HCT116 (cell line): ENCODE measurements at regions not wholly inside any gene's neighbourhood (a gene's known extent, or its start where the extent isn't known, plus 50 kb on each side); places are given as distances from the start of the nearest gene placed in this dataset.

Experiments used
- ATAC-seq: fragments of 200-7000 bp; cut with Tn5 transposase; 2 replicates; pipeline ENCODE4 v1.9.1; 2020; ENCODE audit warnings: mild to moderate bottlenecking, moderate library complexity
- BruUV-seq: library from RNA; stranded (reverse); fragments of 400-500 nt; replicated peaks from 2 replicates; lab custom pipeline; 2021; lab: Mats Ljungman, UMichigan
- CTCF ChIA-PET: fragments of 300-600 bp; sonication (Branson Sonifier 250); formaldehyde crosslinking; loops from one replicate; lab custom pipeline; 2021; ENCODE audit warnings: antibody characterized with exemption; lab: Charles Lee
- POLR2A ChIA-PET: fragments of 300-600, 350-600 bp; sonication (Branson Sonifier 250); formaldehyde crosslinking; loops from one replicate; lab custom pipeline; 2021; ENCODE audit warnings: antibody characterized with exemption; lab: Charles Lee
- RAD21 ChIA-PET, 2 experiments: fragments of 300-600 bp; sonication (Branson Sonifier 250); formaldehyde crosslinking; loops; one replicate each; lab custom pipeline; 2023; ENCODE audit warnings: low total read pairs in 2 of 2; ENCODE audit not compliant: uncharacterized antibody in 2 of 2, unreplicated experiment in 2 of 2, low non-redundant PET in 1 of 2; lab: Charles Lee
- DNase-seq: peaks from one replicate; pipeline ENCODE4 v3.0.0-alpha.2; 2010; ENCODE audit warnings: low read depth, low spot score
- H2AFZ ChIP-seq: fragments of 200-600 bp; shearing (Covaris generic), sonication (generic); 2 replicates; pipeline ENCODE4 v1.6.1; 2017; ENCODE audit warnings: low read depth, mixed run types, mixed read lengths, antibody characterized with exemption, low read length; ENCODE audit not compliant: poor library complexity, severe bottlenecking
- H3K27ac ChIP-seq: 2 replicates; pipeline ENCODE4 v1.5.1; 2012; ENCODE audit warnings: low read depth, low read length
- H3K27me3 ChIP-seq: fragments of 200-600 bp; sonication (generic); 2 replicates; pipeline ENCODE4 v1.6.1; 2016; ENCODE audit warnings: mixed run types, low read length, mixed read lengths; ENCODE audit not compliant: insufficient read depth
- H3K36me3 ChIP-seq, 2 experiments: fragments of 200-500 bp in 1 of 2; fragments of 200-600 bp in 1 of 2; sonication (Bioruptor generic) in 1 of 2; sonication (generic) in 1 of 2; 2 replicates each; pipeline versions ENCODE4 v1.5.1 to v1.6.1; 2014 to 2016; ENCODE audit warnings: low read length in 2 of 2, inconsistent platforms in 1 of 2, mixed read lengths in 1 of 2, mixed run types in 1 of 2; ENCODE audit not compliant: insufficient read depth in 2 of 2, control insufficient read depth in 1 of 2
- H3K4me1 ChIP-seq, 2 experiments: fragments of 200-600 bp in 1 of 2; sonication (generic) in 1 of 2; 2 replicates each; pipeline versions ENCODE4 v1.5.1 to v1.6.1; 2012 to 2017; ENCODE audit warnings: low read length in 2 of 2, inconsistent platforms in 1 of 2, mild to moderate bottlenecking in 1 of 2, mixed read lengths in 1 of 2, mixed run types in 1 of 2, moderate library complexity in 1 of 2; ENCODE audit not compliant: insufficient read depth in 2 of 2, control insufficient read depth in 1 of 2
- H3K4me2 ChIP-seq: fragments of 200-600 bp; sonication (generic); 2 replicates; pipeline ENCODE4 v1.6.1; 2017; ENCODE audit warnings: mixed run types, low read length, mixed read lengths
- H3K4me3 ChIP-seq, 2 experiments: fragments of 200-600 bp in 1 of 2; sonication (generic) in 1 of 2; replicated peaks in 1 of 2; 2 replicates each; pipeline ENCODE4 v1.5.1; 2011 to 2016; ENCODE audit warnings: low read length in 2 of 2, control low read depth in 1 of 2, low read depth in 1 of 2, mild to moderate bottlenecking in 1 of 2, mixed read lengths in 1 of 2, mixed run types in 1 of 2
- H3K79me2 ChIP-seq: fragments of 200-600 bp; sonication (generic); 2 replicates; pipeline ENCODE4 v1.6.1; 2017; ENCODE audit warnings: mild to moderate bottlenecking, mixed run types, low read length, moderate library complexity, mixed read lengths; ENCODE audit not compliant: insufficient read depth
- H3K9ac ChIP-seq: fragments of 200-600 bp; sonication (generic); 2 replicates; pipeline ENCODE4 v1.6.1; 2016; ENCODE audit warnings: low read length, mixed read lengths
- H3K9me2 ChIP-seq: fragments of 200-600 bp; sonication (generic), shearing (Covaris generic); 2 replicates; pipeline ENCODE4 v1.6.1; 2017; ENCODE audit warnings: mixed run types, mild to moderate bottlenecking, moderate library complexity; ENCODE audit not compliant: insufficient read depth
- H3K9me3 ChIP-seq, 2 experiments: fragments of 200-500 bp in 1 of 2; fragments of 200-600 bp in 1 of 2; sonication (Bioruptor generic) in 1 of 2; sonication (generic) in 1 of 2; 2 replicates each; pipeline ENCODE4 v1.6.1; 2014 to 2017; ENCODE audit warnings: low read length in 2 of 2, mixed read lengths in 2 of 2, inconsistent platforms in 1 of 2, low read depth in 1 of 2, mild to moderate bottlenecking in 1 of 2, mixed run types in 1 of 2, moderate library complexity in 1 of 2; ENCODE audit not compliant: control insufficient read depth in 1 of 2, insufficient read depth in 1 of 2
- H4K20me1 ChIP-seq: fragments of 200-600 bp; sonication (generic), shearing (Covaris generic); 2 replicates; pipeline ENCODE4 v1.6.1; 2017; ENCODE audit warnings: mixed run types, mild to moderate bottlenecking, moderate library complexity; ENCODE audit not compliant: insufficient read depth
- CTCF ChIP-seq, 3 experiments: fragments of 200-600 bp in 1 of 3; sonication (generic) in 1 of 3; IDR thresholded peaks in 2 of 3; conservative IDR thresholded peaks in 1 of 3; 2 replicates each; pipeline ENCODE4 v1.5.1; 2012 to 2017; ENCODE audit warnings: low read depth in 2 of 3, low read length in 2 of 3, antibody characterized with exemption in 1 of 3, borderline replicate concordance in 1 of 3, control low read depth in 1 of 3, mild to moderate bottlenecking in 1 of 3, mixed read lengths in 1 of 3, mixed run types in 1 of 3, moderate library complexity in 1 of 3; ENCODE audit not compliant: insufficient read depth in 1 of 3
- EGR1 ChIP-seq: IDR thresholded peaks from 2 replicates; pipeline ENCODE4 v1.6.1; 2012; ENCODE audit warnings: low read depth
- ELF1 ChIP-seq: IDR thresholded peaks from 2 replicates; pipeline ENCODE4 v1.6.1; 2012; ENCODE audit warnings: low read depth, borderline replicate concordance
- EZH2phosphoT487 ChIP-seq: fragments of 200-600 bp; IDR thresholded peaks from 2 replicates; pipeline ENCODE4 v1.6.1; 2018; ENCODE audit warnings: antibody characterized with exemption, borderline replicate concordance
- JUND ChIP-seq: IDR thresholded peaks from 2 replicates; pipeline ENCODE4 v1.6.1; 2012
- POLR2A ChIP-seq: IDR thresholded peaks from 2 replicates; pipeline ENCODE4 v1.7.0; 2011; ENCODE audit warnings: borderline replicate concordance; ENCODE audit not compliant: insufficient read depth, insufficient read length; ENCODE audit errors: extremely low read depth
- POLR2AphosphoS5 ChIP-seq: IDR thresholded peaks from 2 replicates; pipeline ENCODE4 v1.6.1; 2011; ENCODE audit warnings: mild to moderate bottlenecking, low read depth, low read length, moderate library complexity
- SP1 ChIP-seq: IDR thresholded peaks from 2 replicates; pipeline ENCODE4 v1.6.1; 2012; ENCODE audit warnings: low read depth
- TCF7L2 ChIP-seq: IDR thresholded peaks from 2 replicates; pipeline ENCODE4 v1.7.0; 2011; ENCODE audit warnings: borderline replicate concordance, inconsistent platforms; ENCODE audit not compliant: insufficient read depth, insufficient read length; ENCODE audit errors: extremely low read depth
- YY1 ChIP-seq: IDR thresholded peaks from 2 replicates; pipeline ENCODE4 v1.6.1; 2011; ENCODE audit warnings: low read length, low read depth, moderate library complexity, mild to moderate bottlenecking; ENCODE audit not compliant: insufficient replicate concordance; ENCODE audit errors: extremely low read depth
- ZNF274 ChIP-seq: fragments of 200-500 bp; sonication (Bioruptor generic); IDR thresholded peaks from 2 replicates; pipeline ENCODE4 v1.6.1; 2014; ENCODE audit warnings: mild to moderate bottlenecking, low read depth, low read length, inconsistent platforms
- intact Hi-C: fragments of 100-400 bp; cut with micrococcal nuclease; formaldehyde crosslinking; loops from 2 replicates; pipeline ENCODE4 v1.10.0; 2022
- TF ChIP-seq, protein P1 (sequence below): IDR thresholded peaks from 2 replicates; pipeline ENCODE4 v1.6.1; 2012; ENCODE audit warnings: low read depth

DNA sequence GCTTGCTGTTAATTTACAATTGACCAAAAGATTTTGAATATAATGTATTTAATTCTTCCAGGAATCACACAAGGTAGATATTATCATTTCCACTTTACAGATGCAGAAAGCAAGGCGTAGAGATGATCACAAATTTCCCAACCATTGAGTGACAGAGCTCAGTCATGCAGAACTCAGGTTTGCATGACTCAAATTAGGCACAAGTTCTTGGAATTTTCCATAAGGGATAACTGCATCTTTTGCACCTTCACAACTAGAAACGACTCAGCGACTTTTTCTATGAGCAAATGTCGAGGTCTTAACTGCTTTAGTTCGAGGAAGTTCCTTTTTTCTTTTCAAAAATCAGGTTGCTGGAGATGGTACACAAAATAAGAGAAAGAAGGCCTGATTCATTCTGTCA lies 265.5 kb upstream of the PAPPA start:
- H3K36me3 ChIP-seq = no peaks in the 10 kb centered on the region
- no peak for DNase-seq
- no peak overlapping the region for H3K4me3 ChIP-seq
- RAD21 ChIA-PET = no interaction called here
- TF ChIP-seq ELF1 = no peak
- TF ChIP-seq CTCF (IDR thresholded peaks at IDR 0.05 in 2 of 3, conservative IDR thresholded peaks at IDR 0.05 in 1 of 3; ENCODE audit: borderline replicate concordance in 1 of 3, insufficient read depth in 1 of 3, low read depth in 2 of 3, low read length in 2 of 3) = no peak
- no peak for TF ChIP-seq EGR1
- TF ChIP-seq POLR2AphosphoS5 = no peak
- TF ChIP-seq SP1 = no peak
- no peak for TF ChIP-seq ZNF274
- no peak for TF ChIP-seq YY1
- TF ChIP-seq EZH2phosphoT487 = no peak
- no peak for TF ChIP-seq POLR2A
- TF ChIP-seq, all 23 proteins: peak for 0
- Histone ChIP-seq H3K9me2 (no peaks in the 10 kb centered on the region), H3K79me2 (no peaks in the 10 kb centered on the region), H3K9me3 (no peaks in the 10 kb centered on the region), H3K27me3 (peaks cover 37% of the 10 kb centered on the region), H3K4me2 (no peak overlapping the region), H3K27ac (no peak overlapping the region), H3K9ac (no peak overlapping the region), H3K4me1 (no peaks in the 10 kb centered on the region), H2AFZ (no peak overlapping the region), H4K20me1 (no peaks in the 10 kb centered on the region)
- intact Hi-C loops = no loop called here
- no peak for ATAC-seq
- BruUV-seq = no TSS peak
- ChIA-PET POLR2A (no interaction called here), CTCF (no interaction called here)

GRCh38 chr9:115891929-115892328 lies 261.7 kb upstream of the PAPPA start:
- Histone ChIP-seq H3K36me3 (no peaks in the 10 kb centered on the region), H3K4me2 (no peak overlapping the region), H3K4me3 (no peak overlapping the region), H3K9ac (no peak overlapping the region), H2AFZ (no peak overlapping the region), H3K9me2 (no peaks in the 10 kb centered on the region), H3K27me3 (peaks cover 24% of the 10 kb centered on the region), H4K20me1 (no peaks in the 10 kb centered on the region), H3K27ac (no peak overlapping the region), H3K79me2 (no peaks in the 10 kb centered on the region), H3K4me1 (no peaks in the 10 kb centered on the region), H3K9me3 (no peaks in the 10 kb centered on the region)
- ChIA-PET CTCF (no interaction called here), RAD21 (no interaction called here), POLR2A (no interaction called here)
- intact Hi-C loops = no loop called here
- DNase-seq (no peak), ATAC-seq (no peak)
- no TSS peak for BruUV-seq
- TF ChIP-seq ELF1 (no peak), SP1 (no peak), JUND (no peak), ZNF274 (no peak), TCF7L2 (no peak)
- TF ChIP-seq, protein P1, sequence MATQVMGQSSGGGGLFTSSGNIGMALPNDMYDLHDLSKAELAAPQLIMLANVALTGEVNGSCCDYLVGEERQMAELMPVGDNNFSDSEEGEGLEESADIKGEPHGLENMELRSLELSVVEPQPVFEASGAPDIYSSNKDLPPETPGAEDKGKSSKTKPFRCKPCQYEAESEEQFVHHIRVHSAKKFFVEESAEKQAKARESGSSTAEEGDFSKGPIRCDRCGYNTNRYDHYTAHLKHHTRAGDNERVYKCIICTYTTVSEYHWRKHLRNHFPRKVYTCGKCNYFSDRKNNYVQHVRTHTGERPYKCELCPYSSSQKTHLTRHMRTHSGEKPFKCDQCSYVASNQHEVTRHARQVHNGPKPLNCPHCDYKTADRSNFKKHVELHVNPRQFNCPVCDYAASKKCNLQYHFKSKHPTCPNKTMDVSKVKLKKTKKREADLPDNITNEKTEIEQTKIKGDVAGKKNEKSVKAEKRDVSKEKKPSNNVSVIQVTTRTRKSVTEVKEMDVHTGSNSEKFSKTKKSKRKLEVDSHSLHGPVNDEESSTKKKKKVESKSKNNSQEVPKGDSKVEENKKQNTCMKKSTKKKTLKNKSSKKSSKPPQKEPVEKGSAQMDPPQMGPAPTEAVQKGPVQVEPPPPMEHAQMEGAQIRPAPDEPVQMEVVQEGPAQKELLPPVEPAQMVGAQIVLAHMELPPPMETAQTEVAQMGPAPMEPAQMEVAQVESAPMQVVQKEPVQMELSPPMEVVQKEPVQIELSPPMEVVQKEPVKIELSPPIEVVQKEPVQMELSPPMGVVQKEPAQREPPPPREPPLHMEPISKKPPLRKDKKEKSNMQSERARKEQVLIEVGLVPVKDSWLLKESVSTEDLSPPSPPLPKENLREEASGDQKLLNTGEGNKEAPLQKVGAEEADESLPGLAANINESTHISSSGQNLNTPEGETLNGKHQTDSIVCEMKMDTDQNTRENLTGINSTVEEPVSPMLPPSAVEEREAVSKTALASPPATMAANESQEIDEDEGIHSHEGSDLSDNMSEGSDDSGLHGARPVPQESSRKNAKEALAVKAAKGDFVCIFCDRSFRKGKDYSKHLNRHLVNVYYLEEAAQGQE = no peak
